Transverse colon (tissue), 3 donors: ENCODE measurements at regions not wholly inside any gene's neighbourhood (a gene's known extent, or its start where the extent isn't known, plus 50 kb on each side); places are given as distances from the start of the nearest gene placed in this dataset.

Source experiments
- CTCF ChIP-seq, 5 experiments: fragments of 200-600 bp in 3 of 5; fragments of 450-650 bp in 2 of 5; sonication (generic) in 3 of 5; IDR thresholded peaks; 1 replicate in 2 of 5; 2 replicates in 3 of 5; pipeline ENCODE4 v1.5.1; 2016 to 2017; ENCODE audit warnings: antibody characterized with exemption in 5 of 5, inconsistent platforms in 3 of 5, mild to moderate bottlenecking in 2 of 5, moderate library complexity in 1 of 5
- EP300 ChIP-seq: sonication (generic); formaldehyde crosslinking; IDR thresholded peaks from one replicate; pipeline ENCODE4 v1.6.1; 2017; ENCODE audit warnings: antibody characterized with exemption, low read depth
- POLR2A ChIP-seq: fragments of 450-650 bp; IDR thresholded peaks from one replicate; pipeline ENCODE4 v1.6.1; 2016; ENCODE audit warnings: antibody characterized with exemption, mild to moderate bottlenecking, moderate library complexity

GRCh38 chr6:141141870-141142269 lies 990.9 kb upstream of the GJE1 start:
- TF ChIP-seq POLR2A (no peak), CTCF (IDR thresholded peaks at IDR 0.05) (no peak), EP300 (no peak)
